HG03460 (cell line): ENCODE measurements at regions not wholly inside any gene's neighbourhood (a gene's known extent, or its start where the extent isn't known, plus 50 kb on each side); places are given as distances from the start of the nearest gene placed in this dataset.
"Not testable (repeated sequence)": the region's sequence is repeated elsewhere in the genome, so short reads cannot be mapped to it uniquely, and the experiment has no call there.

Source experiments
- ATAC-seq: cut with Tn5 transposase; IDR thresholded peaks from one replicate; pipeline ENCODE4 v1.9.1; 2021; ENCODE audit not compliant: unreplicated experiment

DNA sequence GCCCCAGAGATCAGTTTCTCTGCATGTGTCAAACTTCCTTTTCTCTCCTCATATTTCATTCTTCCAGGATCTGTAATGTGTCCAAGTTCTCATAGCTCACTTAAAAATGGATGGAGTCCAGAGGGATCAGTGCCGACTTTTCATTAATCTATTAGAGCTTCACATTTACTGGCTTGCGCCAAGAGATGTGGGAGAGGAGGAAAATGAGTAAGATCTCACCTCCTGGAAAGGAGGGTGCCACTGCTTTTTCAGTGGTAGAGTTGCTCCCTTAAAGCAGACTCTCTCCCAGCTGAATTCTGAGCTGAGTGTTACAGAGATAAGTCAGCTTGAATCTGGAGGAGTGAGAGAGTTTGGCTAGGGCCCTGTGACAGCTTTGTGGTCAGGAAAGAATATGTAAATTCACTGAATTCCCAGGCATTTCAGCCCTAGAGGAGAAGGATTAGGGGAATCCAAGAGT, 175.9 kb downstream of the SOX4 start:
- no peak for ATAC-seq

DNA sequence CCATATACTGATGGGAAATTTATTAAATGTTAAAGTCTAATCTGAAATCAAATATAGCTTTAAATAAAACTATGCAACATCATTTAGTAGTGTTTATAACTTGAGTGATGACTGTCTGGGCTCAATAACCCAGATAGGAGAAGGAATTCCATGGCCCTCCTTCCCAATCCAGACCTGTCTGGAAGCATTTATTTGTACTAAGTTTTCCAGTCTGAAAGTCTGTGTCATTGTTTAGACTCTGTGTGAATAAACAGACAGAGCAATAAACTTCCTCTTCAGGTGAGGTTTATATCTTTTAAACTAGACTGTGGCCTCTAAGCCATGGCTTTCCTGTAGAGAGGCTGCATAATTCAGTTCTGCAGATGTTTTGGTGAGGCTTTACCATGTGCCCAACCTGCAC, 176.4 kb downstream of the SOX4 start:
- no peak for ATAC-seq

DNA sequence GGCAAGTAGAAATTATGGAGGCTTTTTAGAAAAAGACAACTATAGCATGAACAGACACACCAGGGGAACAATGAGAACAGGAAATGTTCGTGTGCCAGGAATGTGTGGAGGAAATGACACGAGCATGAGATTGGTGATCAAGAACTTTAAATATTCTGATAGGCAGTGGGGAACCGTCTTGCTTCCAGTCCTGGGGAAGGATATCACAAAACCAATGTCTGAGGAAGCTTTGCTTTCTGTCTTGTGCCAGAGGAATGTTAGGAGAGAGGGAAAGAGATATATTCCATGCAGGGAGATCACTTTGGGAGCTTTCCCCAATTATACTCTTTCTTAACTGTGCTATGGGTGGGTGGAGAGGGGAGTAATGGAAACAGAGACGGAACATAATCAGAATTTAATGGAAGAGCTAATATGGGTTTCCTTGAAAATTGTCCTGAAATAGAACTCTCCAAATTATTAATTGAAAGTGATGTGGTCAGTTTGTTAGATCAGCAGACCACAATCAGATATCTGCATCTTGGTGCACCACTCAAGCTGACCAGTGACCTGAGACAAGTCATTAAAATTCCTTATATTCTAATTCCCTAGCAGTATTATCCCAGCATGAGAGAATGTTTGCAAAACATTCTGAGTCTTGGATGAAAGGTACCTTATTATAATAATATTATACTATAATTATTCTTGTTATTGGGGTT, 178.2 kb downstream of the SOX4 start:
- ATAC-seq, result no peak

DNA sequence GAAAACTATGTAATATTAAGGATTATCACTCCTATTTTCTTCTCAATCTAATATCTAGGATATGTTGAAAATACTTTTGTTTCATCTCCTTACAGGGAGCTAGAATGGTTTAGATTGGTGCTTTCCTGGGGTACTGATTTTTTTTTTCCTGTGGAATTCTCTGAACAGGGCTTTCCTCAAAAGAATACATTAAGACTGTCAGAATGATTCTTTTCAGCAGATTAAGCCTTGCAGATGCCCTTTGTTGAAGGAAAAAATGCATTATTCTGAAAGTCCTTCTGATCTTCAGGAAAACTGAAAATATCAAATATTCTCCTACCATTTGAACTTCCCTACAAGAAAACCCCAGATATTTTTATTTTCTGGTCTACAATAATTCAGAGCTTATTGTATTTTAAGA, 178.9 kb downstream of the SOX4 start:
- ATAC-seq, result no peak

GRCh38 chr6:21772884-21773575, 179.5 kb downstream of the SOX4 start:
- ATAC-seq, result no peak

- no peak for ATAC-seq
These were observed 180.0 kb downstream of the SOX4 start for GRCh38 chr6:21773576-21773968.

DNA sequence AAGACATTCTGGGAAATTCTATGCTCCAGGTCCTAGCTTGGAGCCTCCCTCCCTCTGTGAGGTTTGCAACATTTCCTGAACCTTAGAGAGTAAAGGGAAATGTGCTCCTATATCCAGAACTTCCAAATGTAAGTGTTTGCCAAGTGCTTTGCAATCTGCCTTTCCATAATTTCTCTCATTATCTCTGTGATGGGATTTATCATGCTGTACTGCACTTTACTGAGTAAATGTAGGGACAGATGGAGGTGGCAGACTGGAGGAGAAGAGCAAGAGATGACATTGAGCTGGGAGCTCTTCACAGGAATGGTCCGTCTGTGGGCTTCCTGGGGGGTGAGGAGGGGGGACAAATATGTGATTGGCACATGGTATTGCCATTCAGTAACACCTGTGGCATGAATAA, 184.3 kb downstream of the SOX4 start:
- no peak for ATAC-seq

GRCh38 chr6:21780141-21780540, 186.6 kb downstream of the SOX4 start:
- ATAC-seq, result no peak

GRCh38 chr6:21780679-21781078, 187.1 kb downstream of the SOX4 start:
- no peak for ATAC-seq

- ATAC-seq, result no peak
These were observed 187.6 kb downstream of the SOX4 start for GRCh38 chr6:21781128-21781527.

- ATAC-seq, result no peak
These were observed 191.6 kb downstream of the SOX4 start for GRCh38 chr6:21785164-21785563.

GRCh38 chr6:21791056-21791455, 197.5 kb downstream of the SOX4 start:
- ATAC-seq, result no peak

DNA sequence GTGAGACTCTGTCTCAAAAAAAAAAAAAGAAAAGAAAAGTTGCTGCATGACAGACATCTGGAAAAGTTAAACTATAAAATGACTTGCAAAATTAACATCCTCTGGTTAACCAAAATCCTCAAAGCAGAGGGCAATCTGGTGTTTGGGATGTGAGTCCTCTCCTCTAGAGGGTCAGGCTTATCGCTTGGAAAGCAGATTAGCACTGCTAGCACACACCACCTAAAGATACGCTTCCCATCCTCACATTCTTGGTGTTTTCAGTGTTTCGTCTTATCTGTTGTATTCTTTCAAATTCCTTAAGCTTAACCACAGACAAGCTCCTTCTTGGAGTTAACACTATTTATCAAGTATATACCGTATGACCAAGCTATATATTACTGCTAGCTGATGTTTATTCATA, 198.0 kb downstream of the SOX4 start:
- no peak for ATAC-seq

DNA sequence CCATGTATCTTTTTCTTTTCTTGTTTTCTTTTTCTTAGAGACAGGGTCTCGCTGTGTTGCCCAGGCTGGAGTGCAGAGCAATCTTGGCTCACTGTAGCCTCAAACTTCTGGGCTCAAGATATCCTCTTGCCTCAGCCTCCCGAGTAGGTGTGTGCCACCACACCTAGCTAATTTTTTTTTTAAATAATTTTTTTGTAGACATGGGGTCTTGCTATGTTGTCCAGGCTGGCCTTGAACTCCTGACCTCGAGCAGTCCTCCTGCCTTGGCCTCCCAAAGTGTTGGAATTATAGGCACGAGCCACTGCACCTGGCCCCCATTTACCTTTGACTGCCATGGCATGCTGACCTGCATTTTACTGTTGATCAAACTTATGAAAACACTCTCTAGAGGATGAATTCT, 198.6 kb downstream of the SOX4 start:
- ATAC-seq, result no peak

DNA sequence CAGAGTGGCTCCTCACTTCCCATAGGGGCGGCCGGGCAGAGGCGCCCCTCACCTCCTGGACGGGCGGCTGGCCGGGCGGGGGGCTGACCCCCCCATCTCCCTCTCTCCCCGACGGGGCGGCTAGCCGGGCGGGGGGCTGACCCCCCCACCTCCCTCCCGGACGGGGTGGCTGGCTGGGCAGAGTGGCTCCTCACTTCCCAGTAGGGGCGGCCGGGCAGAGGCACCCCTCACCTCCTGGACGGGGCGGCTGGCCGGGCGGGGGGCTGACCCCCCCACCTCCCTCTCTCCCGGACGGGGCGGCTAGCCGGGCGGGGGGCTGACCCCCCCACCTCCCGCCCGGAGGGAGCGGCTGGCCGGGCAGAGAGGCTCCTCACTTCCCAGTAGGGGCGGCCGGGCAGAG, 203.4 kb downstream of the SOX4 start:
- ATAC-seq, result not testable (repeated sequence)

GRCh38 chr6:21798468-21798867, 204.9 kb downstream of the SOX4 start:
- ATAC-seq, result no peak

- no peak for ATAC-seq
These were observed 206.8 kb downstream of the SOX4 start for GRCh38 chr6:21800330-21800729.

GRCh38 chr6:21800948-21801438, 207.4 kb downstream of the SOX4 start:
- no peak for ATAC-seq

DNA sequence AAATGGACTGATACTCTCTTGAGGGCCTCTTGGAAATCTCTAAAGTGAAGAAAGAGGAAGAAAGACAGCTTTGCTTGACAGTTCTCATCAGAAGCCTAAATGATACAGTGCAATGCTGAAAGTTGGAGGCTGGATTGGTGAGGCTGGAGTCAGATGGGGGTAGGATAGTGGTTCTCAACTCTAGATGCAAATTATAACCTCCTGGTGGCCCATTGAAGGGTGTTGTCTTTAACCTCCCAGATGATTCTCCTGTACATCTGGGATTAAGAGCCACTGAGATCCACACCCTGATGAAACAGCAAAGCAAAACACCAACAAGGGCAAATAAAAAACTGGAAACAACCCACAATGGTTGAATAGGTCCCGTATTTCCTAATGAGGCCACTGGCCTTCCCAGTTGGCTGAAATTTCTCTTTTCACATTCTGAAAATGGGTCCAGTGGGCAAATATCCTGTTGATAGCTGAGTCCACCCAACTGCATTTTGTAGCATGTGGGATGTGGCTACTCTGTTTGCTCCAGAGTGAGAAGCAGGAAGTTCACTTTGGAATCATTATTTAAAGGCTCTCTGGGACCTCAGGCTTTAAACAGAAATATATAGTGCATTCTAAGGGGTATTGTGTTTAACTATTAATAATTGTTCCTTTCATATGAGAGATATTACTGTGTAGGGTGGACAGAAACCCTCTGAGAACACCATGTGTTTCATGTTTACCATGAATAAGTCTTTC, 208.1 kb downstream of the SOX4 start:
- ATAC-seq, result no peak

DNA sequence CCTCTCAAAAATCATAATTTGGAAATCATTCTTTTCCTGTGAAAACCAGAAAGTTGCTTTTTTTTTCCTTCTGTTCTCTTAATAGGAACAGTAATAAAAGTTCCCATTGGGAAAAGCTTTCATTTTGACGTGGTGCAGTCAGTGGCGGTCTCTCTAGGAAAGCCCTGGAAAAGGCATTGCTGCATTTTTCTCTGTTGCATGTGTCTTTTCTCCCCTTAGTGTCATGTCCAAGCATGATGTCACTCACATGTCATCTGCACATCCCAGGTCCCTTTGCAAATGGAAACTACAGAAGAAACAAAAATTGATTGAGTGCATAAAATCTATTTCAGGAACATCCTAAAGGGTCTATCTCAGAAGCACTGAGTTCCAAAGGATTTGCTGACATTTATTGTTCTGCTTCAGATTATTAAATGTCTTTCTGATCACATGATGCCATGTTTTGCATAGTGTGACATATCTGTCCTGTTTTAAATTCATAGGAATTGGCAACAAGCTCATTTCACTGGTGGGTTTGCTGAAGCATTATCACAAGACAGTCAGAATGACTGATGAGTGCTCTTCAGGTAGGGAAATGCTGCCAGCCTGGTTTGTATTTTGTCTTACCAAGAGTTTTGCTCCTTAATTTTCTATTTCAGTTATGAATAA, 208.7 kb downstream of the SOX4 start:
- no peak for ATAC-seq

DNA sequence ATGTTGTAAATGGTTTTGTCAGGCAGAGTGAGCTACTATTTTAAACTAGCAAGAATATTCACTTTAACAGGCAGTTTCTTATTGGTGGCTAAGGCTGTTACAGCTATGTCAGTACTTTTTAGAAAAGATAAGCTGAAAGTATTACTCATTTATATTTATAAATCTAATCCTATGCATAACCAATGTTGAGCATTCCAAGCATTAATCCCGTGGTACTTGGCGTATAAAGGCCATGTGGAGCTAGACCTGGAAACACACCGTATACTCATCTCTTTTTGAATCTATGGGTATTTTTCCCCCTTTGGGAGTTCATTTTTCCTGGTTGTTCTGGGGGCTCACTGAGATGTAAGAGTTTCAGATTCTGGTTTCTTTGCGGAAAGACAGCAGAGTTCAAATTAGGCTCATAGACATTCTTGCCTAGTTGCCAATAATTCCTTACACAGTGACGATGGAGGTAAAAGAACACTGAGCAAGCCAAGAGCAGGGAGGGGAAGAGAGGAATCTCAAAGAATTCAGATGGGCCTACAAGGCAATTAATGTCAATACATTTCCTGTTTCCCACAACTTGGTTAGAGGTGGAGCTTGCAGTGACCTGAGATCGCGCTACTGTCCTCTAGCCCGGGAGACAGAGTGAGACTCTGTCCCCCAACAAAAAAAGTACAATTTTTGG, 211.5 kb downstream of the SOX4 start:
- no peak for ATAC-seq
